Panc1 (cell line): ENCODE measurements at regions not wholly inside any gene's neighbourhood (a gene's known extent, or its start where the extent isn't known, plus 50 kb on each side); places are given as distances from the start of the nearest gene placed in this dataset.

ENCODE experiments used
- POLR2AphosphoS5 ChIP-seq: IDR thresholded peaks from 2 replicates; pipeline ENCODE4 v1.6.1; 2012; ENCODE audit warnings: mild to moderate bottlenecking, low read depth, low read length, moderate library complexity
- TCF7L2 ChIP-seq: IDR thresholded peaks from 2 replicates; pipeline ENCODE4 v1.6.1; 2011; ENCODE audit warnings: mild to moderate bottlenecking, low read depth, low read length, inconsistent platforms
- TF ChIP-seq, protein P1 (sequence below): fragments of 450-650 bp; IDR thresholded peaks from 2 replicates; pipeline ENCODE4 v1.5.1; 2017; ENCODE audit warnings: mild to moderate bottlenecking
- TF ChIP-seq, protein P2 (sequence below), 2 experiments: IDR thresholded peaks; 2 replicates each; pipeline ENCODE4 v1.6.1; 2011 to 2012; ENCODE audit warnings: low read depth in 2 of 2, control low read depth in 1 of 2, low read length in 1 of 2, mild to moderate bottlenecking in 1 of 2, moderate library complexity in 1 of 2; ENCODE audit not compliant: insufficient read depth in 1 of 2

DNA sequence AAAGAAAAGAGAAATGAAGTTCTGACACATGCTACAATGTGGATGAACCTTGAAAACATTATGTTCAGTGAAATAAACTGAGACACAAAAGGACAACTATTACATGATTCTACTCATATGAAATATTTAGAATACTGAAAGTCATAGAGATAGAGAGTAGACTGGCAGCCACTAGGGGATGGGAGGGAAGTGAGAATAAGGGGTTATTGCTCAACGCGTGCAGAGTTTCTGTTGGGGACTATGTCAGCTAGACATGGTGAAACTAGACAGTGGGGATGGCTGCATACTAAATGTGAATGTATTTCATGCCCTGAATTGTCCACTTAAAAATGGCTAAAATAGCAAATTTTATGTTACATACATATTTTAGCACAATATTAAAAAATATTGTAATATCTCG lies 108.7 kb upstream of the ATL2 start:
- TF ChIP-seq POLR2AphosphoS5, result no peak
- TF ChIP-seq, protein P1, sequence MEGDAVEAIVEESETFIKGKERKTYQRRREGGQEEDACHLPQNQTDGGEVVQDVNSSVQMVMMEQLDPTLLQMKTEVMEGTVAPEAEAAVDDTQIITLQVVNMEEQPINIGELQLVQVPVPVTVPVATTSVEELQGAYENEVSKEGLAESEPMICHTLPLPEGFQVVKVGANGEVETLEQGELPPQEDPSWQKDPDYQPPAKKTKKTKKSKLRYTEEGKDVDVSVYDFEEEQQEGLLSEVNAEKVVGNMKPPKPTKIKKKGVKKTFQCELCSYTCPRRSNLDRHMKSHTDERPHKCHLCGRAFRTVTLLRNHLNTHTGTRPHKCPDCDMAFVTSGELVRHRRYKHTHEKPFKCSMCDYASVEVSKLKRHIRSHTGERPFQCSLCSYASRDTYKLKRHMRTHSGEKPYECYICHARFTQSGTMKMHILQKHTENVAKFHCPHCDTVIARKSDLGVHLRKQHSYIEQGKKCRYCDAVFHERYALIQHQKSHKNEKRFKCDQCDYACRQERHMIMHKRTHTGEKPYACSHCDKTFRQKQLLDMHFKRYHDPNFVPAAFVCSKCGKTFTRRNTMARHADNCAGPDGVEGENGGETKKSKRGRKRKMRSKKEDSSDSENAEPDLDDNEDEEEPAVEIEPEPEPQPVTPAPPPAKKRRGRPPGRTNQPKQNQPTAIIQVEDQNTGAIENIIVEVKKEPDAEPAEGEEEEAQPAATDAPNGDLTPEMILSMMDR, result no peak
- no peak for TF ChIP-seq TCF7L2
- TF ChIP-seq, protein P2, sequence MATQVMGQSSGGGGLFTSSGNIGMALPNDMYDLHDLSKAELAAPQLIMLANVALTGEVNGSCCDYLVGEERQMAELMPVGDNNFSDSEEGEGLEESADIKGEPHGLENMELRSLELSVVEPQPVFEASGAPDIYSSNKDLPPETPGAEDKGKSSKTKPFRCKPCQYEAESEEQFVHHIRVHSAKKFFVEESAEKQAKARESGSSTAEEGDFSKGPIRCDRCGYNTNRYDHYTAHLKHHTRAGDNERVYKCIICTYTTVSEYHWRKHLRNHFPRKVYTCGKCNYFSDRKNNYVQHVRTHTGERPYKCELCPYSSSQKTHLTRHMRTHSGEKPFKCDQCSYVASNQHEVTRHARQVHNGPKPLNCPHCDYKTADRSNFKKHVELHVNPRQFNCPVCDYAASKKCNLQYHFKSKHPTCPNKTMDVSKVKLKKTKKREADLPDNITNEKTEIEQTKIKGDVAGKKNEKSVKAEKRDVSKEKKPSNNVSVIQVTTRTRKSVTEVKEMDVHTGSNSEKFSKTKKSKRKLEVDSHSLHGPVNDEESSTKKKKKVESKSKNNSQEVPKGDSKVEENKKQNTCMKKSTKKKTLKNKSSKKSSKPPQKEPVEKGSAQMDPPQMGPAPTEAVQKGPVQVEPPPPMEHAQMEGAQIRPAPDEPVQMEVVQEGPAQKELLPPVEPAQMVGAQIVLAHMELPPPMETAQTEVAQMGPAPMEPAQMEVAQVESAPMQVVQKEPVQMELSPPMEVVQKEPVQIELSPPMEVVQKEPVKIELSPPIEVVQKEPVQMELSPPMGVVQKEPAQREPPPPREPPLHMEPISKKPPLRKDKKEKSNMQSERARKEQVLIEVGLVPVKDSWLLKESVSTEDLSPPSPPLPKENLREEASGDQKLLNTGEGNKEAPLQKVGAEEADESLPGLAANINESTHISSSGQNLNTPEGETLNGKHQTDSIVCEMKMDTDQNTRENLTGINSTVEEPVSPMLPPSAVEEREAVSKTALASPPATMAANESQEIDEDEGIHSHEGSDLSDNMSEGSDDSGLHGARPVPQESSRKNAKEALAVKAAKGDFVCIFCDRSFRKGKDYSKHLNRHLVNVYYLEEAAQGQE (IDR thresholded peaks at IDR 0.05; ENCODE audit: insufficient read depth in 1 of 2, low read depth in 2 of 2, low read length in 1 of 2), result no peak
